Fibroblast of the conjunctiva (primary cell): ENCODE measurements at regions not wholly inside any gene's neighbourhood (a gene's known extent, or its start where the extent isn't known, plus 50 kb on each side); places are given as distances from the start of the nearest gene placed in this dataset.
A peak's percentile ranks its signal among the peaks of the same experiment; 100 is the strongest.

Source experiments
- DNase-seq: peaks from one replicate; pipeline ENCODE4 v3.0.0-alpha.2; 2010; ENCODE audit warnings: low read depth

DNA sequence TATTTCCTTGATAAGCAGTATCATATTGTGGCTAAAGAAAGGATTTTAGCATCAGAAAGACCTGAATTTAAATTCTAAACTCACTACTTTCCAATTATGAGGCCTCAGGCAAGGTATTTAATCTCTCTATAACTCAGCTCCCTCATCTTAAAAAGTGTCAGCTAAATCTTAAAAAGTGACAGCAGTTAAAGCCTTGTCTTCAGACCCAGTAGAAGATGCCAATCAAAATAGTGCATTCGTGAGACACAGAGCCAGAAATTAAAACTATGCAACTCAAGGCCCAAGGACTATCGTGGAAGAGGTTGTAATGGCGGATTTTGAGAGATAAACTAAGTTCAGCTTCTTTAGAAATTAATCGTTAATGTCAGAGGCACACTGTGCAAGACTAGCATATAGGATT is 677.5 kb upstream of the BRINP3 start:
- no peak for DNase-seq

DNA sequence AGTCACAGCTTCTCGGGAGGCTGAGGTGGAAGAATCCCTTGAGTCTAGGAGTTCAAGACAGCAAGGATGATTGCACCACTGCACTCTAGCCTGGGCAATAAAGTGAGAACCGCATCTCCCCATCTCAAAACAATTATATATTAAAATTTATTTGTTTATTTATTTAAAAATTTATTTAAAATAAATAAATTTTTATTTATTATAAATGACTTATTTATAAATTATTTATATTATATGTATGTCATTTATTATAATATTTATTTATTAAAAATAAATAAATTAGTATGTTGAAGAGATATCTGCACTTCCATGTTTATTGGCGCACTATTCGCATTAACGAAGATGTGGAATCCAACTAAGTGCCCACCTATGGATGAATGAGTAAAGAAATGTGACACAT is 683.2 kb upstream of the BRINP3 start:
- no peak for DNase-seq

DNA sequence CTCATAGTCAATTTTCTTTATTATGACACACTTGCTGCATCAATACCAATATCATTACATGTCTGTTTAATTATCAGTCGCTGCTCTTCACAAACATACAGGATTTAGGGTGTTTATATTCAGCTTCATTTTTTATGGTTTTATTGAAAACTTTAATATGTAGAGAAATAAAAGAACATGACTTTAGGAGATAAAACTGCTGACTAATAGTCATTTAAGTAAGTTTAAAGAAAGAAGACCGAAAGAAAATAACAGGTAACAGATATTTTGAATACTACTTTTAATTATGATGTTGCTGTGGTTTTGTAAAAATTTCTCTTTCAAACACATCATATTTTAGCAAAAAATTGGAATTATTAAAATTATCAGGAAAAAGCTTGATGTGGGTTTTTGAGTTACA is 685.1 kb upstream of the BRINP3 start:
- no peak for DNase-seq

DNA sequence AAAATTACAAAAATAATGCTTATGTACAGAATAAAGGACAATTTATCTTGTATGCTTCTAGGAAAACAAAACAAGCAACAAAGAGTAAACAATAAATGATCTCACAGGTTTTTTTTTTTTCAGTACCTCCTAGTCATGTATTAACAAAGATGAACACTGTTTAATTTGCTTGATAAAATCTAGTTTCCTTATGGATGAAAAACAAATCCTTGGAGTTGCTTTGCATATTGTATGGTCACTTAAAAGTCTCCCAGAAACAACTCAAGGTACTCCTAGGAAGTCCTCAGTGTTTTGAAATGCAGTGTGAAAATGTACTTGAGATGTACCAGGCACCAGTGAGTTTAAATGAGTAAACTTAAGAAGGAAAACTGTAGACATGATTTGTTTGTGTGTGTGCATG is 686.0 kb upstream of the BRINP3 start:
- DNase-seq, result no peak

DNA sequence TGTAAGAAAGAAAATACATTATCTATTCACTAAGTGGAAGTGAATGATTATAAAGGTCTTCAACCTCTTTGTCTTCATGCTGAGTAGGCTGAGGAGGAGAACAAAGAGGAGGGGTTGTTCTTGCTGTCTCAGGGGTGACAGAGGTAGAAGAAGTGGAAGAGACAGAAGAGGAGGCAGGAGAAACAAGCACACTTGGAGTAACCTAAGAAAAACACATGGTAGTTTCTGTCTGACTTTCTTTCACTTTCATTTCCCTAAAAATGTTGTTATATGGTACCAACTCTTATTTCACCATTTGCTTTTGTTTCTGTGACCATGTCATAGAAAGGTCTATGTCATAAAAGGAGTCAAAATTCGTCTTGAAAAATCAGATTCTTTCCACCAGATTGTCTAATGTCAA is 696.6 kb upstream of the BRINP3 start:
- no peak for DNase-seq

DNA sequence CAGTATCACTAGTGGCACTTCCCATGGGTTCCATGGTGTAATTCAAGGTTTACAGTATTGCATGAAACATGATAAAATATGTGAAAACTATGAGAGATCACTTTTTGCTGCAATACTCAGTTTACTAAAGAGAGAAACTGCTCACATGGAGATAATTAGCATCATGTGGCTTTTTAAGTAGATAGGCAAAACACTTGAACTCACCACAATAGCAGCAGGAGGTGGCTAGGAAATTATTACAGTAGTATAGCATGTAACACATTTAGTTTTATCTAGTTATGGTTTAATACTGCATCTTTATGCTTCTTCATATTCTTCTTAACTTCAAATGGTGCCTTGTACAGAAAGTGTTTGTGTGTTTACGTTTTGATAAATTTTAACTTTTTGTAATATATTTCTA is 698.5 kb upstream of the BRINP3 start:
- DNase-seq, result no peak

DNA sequence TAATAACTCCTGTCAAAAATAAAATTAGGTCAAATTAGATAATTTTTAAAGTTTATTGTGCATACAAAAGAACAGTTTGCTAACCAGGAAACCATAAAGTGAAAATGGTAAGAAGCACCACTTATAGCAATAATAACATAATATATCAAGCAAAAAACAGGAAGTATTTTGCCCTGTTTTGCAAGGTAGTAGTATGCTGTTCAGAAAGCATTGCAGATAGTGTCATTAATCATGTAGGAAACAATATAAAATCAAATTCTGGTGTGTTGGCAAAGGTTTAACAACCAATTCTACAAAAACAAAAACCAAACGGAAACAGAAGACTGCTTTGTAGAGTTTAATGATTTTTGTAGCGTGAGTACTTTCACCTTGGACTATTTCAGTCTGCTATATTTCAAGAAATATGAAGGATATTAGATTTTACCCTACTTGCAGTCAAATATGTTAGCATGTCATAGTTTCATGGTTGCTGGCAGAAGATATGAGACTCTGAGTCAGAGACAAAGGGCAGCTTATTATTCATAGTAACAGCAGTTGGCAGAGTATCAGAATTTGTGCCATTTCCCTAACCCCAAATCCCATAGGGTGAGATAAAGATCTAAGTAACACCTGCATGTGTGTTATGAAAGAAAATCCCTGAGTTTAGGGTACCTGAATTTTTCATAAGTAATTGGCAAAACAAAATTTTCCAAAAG is 729.0 kb upstream of the BRINP3 start:
- no peak for DNase-seq

DNA sequence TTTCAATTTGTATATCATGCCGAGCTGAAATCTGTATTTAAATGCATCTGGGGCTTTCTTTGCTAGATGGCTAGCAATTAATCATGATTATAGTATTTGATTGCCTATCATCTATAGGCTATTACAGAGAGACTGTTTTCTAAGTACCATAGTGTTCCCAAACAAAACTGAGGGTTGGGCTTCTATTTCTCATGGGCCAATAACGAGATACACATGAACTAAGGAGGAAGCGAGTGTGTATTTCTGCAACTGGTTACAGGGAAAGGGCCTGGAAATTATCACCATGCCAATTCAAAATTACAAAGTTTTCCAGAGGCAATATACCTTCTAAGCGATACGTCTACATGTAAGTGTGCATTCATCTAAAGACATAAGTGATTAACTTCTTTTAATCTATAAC is 744.5 kb upstream of the BRINP3 start:
- DNase-seq, result no peak

DNA sequence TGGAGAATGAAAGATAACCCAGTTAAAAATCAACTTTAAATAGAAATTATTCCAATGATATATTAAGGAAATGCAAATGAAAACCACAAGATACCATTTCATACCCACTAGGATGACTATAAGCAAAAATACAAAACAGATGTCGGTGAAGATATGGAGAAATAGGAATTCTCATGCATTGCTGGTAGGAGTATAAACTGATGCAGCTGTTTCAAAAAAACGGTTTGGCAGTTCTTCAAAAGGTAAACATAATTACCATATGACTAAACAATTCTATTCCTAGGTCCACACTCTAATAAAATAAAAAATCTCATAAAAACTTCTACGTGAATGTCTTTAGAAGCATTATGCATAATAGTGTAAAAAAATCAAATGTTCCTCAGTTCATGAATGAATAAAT is 763.3 kb upstream of the BRINP3 start:
- peak; percentile 27 for DNase-seq

DNA sequence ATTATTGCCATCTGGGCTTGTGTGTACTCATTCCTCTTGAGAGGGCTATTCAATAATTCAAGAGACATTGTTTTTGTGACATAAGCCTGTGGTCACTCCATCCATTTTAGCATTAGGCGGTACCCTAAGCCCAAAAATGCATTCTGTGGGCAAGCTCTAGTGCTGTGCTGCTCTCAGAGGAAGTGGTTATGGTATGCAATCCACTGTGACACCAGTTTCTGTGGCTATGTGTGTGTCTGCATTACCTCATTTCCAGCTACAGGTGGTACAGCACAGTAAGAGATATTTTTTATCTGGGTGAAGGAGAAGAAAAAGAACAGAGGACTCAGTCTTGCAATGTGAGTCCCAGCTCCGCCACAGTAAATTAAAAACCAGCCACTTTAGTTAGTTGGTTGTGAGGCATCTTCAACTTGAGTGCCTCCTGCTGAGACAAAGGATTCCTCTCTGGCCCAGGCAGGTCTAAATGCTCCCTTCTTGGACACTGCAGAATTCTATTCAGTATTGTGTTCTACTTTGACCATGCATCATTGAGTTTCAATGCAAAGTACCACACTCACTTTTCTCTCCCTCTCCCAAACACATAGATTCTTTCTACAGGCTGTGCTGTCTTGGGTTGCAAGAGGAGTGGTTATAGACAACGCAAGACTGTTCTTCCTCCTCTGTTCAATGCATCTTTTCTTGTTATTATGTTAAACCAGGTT is 777.8 kb upstream of the BRINP3 start:
- no peak for DNase-seq

DNA sequence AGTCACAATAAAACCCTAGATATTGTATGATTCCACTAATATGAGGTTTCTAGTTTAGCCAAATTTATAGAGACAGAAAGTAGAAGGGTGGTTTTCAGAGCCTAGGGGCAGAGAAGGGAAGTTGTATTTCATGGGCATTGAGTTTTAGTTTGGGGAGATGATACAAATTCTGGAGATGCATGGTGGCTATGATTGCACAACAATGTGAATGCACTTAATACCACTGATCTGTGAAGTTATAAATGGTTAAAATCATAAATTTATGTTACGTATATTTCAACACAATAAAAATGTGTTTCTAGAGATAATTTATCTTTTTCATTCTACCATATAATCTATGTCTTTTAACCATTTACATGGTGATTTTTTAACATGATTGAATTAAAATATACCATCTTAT is 779.3 kb upstream of the BRINP3 start:
- no peak for DNase-seq

DNA sequence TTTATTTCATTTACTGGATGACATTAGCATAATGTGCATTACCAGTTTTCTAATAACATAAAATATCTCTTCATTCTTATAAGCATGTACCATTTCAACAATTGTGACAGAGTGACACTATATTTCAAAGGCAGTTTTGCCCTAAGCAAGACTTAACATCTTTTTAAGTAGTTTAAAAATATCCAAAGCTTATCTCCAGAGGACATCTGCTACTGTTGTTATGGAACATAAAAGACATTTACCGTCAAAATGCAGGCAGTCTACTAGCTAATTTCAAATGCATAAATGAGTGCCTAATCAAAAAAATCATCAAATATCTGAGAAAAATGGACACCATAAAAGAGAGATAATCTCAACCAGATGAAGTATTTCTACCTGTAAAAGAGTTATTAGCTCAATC is 782.4 kb upstream of the BRINP3 start:
- no peak for DNase-seq

DNA sequence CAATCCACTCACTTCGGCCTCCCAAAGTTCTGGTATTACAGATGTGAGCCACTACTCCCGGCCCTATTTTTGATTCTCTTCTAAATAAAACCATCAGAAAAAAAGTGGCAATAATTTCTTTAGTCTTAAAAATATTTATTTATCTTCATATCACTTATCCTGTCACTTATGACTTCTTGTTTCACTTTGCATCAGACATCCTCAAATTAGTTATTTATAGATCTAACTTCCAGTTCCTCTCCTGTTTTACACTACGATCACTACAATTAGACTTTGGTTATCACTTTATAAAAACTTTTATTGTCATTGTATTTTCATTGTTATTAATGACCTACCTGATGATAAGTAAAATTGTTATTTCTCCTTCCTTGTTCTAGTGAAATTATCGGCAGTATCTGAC is 783.4 kb upstream of the BRINP3 start:
- DNase-seq, result no peak

DNA sequence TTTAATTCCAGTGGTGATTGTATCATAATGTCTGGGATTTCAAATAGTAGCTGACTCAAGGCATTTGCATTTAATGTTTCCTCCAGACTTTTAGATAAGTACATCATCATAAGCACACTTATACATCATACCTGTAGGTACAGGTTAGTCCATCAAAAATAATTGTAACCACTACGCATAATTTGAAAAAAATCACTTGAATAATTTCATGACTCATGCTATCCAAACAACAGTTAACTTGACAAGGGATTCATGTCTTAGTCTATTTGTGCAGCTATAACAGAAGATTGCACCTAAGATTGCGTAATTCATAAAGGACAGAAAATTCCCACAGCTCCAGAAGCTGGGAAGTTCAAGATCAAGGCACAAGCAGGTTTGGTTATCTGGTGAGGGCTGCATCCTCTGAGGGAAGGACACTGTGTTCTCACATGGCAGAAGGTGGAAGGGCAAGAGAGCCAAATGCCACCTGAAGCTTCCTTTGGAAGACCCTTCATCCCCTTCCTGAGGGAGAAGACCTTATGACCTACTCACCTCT is 801.7 kb upstream of the BRINP3 start:
- DNase-seq, result no peak

DNA sequence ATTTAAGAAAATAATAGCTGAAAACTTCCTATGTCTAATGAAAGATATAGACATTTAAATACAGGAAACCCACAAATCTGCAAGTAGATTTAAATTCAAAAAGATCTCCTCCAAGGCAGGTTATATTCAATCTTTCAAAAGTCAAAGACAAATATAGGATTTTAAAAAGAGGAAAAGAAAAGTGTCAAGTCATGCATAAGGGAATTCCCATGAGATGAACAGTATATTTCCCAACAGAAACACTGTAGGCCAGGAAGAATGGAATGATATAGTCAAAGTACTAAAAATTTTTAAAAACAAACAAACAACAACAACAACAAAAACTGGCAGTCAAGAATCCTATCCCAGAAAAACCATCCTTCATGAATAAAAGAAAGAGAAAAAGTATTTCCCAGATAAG is 806.5 kb upstream of the BRINP3 start:
- DNase-seq, result no peak

DNA sequence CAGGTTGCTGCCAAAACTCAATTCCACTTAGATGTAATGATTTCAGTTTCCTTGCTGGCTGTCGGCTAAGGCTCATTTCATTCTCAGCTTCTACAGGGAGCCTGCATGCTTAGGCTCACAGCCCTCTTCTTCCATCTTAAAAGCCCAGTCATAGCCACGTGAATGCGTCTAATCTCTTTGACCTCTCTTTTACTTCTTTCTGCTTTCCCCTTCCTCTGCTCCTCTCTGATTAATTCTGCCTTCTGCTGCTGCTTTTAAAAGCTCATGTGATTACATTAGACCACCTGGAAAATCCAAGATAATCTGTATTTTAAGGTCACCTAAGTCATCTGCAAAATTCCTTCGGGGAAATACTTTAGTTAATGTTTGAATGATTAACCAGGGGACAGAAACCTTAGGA is 812.8 kb upstream of the BRINP3 start:
- no peak for DNase-seq

DNA sequence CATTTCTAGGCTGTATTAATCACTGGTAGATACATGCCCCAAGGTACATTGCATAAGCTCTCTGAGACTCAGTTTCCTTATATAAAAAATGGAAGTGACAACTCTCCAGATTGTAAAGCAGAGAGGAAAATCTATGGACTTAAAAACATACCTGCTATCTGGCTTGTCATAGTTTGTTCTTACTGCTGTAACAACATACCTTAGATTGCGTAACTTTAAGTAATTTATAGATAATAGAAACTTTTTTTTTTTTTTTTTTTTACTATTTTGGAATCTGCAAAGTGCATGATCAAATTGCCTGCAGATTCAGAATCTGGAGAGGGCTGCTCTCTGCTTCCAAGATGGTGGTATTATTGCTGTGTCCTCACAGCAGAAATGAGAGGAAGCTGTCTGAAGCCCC is 827.7 kb upstream of the BRINP3 start:
- DNase-seq, result no peak

DNA sequence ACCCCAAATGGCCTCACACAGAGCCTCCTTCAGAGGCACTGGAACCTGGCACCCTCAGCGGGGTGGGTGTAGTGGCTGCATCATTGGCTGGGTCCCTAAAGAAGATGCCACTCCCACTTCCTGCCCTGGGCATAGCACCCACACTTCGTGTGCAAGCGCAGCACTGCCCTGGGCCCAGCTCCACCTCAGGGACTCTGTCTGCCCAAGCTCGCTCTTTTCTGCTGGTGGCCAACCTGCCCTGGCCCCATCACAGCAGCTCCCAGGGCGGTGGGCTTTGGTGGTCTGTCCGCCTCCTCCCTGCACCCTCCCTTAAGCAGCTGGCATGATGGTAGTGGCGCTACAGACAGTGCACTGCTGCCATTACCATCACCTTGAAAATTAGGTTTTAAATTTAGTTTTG is 829.3 kb upstream of the BRINP3 start:
- DNase-seq, result no peak

DNA sequence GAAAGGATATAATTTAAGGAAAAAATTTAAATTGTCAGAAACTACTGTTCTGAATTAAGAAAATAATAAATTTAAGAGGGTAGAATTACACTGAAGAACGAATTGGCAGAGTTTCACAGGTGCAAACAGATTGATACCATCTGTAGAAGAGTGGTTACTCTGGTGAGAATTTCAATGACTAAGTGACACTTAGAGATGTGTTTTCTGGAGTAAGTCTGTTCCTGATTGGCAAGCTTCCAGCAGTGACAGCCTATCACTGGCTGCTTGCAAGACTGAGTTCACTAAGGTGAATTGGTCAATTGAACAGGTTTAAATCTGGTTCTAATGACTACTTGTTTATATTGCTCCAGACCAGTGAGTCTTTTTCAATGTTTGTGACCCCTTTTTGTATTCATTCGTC is 838.2 kb upstream of the RGS18 start:
- DNase-seq, result no peak

DNA sequence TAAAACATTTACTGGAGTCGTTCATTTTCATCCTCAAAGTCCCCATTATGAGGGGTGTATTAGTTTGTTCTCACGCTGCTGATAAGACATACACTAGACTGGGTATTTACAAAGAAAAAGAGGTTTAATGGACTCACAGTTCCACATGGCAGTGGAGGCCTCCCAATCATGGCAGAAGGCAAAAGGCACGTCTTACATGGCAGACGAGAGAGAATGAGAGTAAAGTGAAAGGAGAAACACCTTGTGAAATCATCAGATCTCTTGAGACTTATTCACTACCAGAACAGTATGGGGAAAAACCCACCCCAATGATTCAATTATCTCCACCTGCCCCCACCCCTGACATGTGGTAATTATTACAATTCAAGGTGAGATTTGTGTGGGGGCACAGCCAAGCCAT is 830.4 kb upstream of the RGS18 start:
- DNase-seq, result no peak

DNA sequence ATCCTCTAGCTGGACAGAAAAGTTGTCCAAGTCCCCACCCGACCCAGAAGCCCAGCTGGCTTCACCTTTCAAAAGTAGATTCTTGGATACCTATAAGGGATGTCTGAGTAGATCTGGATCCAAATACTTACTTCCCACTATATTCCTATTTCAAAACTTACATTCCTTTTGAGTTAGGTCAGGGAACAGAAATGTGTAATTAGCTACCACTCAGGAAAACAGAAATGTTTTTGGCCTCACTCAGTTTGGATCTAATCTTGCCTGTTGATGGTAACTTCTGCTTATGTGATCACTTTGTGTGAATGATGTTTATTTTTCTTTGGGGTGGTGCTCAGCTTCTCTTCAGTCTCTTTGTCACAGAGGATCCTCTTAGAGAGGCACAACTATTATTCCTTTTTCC is 814.4 kb upstream of the RGS18 start:
- DNase-seq, result peak; percentile 10

DNA sequence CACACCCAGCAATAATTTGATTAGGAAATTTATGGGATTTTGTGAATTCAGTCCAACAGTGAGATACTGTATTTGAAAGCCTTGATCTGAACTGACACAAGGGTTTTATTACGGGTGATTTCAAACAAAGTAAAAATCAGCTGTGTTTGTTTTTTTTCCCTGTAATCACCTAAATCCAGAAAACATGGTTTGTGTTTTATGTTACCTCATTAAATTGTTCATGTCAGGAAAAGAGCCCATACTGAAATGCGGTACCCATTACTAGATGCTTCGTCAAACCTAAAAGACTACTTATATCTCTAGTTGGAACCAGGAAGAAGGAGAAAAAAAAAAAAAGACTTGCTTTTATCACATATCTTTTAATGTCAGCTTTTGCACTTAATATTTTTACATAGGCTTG is 811.9 kb upstream of the RGS18 start:
- DNase-seq, result no peak

DNA sequence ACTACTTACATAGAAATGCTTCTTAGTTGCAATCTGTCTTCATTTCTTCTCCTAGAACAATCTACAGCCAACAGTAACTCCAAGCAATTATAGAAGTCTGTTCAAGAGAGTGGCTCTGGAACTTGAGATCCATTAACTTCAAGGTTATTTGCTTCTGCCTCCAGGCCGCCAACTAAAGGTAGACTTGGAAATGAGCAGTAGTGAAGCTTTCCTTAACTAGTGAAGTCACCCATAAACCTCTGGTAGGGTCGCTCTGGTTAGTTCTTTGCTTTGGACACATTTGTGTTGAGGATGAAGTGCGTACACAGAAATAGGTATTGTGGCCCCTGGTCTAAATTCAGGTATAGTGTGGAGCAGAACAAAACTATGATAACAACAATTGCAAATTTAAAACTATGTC is 809.9 kb upstream of the RGS18 start:
- no peak for DNase-seq

DNA sequence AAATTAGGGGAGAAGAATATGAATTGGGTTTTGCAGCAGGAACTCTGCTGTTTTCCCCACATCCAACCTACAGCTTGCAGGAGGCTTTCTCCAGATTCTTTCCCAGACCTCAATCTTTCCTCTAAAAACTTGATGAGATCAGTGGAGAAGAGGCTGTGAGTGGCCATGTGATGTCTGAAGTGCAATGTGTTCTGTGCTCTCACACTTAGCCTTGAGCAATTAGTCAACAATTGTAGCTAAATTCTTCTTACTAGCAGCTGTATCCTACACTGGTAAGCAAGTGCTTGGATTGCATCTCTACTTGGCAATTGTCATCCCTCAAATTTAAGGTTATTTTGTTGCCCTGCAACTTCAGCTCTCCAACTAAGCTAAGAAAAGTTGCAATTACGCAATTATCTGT is 807.3 kb upstream of the RGS18 start:
- no peak for DNase-seq
